Kidney (tissue), 13 donors: ENCODE measurements at regions not wholly inside any gene's neighbourhood (a gene's known extent, or its start where the extent isn't known, plus 50 kb on each side); places are given as distances from the start of the nearest gene placed in this dataset.

ENCODE experiments used
- DNase-seq, 5 donors: peaks; one replicate each; pipeline ENCODE4 v3.0.0-alpha.2; 2013 to 2020
- FAIRE-seq: peaks from 2 replicates; lab custom pipeline; 2012; peaks lifted over from hg19 to GRCh38; lab: Jason Lieb, UNC
- H3K27ac ChIP-seq, 2 donors: one replicate each; pipeline ENCODE4 v1.7.0; 2013; ENCODE audit warnings: low read depth in 2 of 2, low read length in 2 of 2, inconsistent platforms in 1 of 2
- H3K27me3 ChIP-seq: one replicate; pipeline ENCODE4 v1.7.1; 2013; ENCODE audit warnings: low read length, inconsistent platforms; ENCODE audit not compliant: control insufficient read depth, insufficient read depth
- H3K36me3 ChIP-seq, 3 donors: one replicate each; pipeline versions ENCODE4 v1.7.0 to v1.7.1; 2013; ENCODE audit warnings: low read length in 3 of 3, control low read depth in 1 of 3, inconsistent platforms in 1 of 3; ENCODE audit not compliant: insufficient read depth in 3 of 3, control insufficient read depth in 2 of 3
- H3K4me1 ChIP-seq, 3 donors: one replicate each; pipeline versions ENCODE4 v1.7.0 to v1.7.1; 2013; ENCODE audit warnings: low read length in 3 of 3, inconsistent platforms in 1 of 3, low read depth in 1 of 3; ENCODE audit not compliant: control insufficient read depth in 2 of 3, insufficient read depth in 2 of 3
- H3K4me3 ChIP-seq, 3 donors: one replicate each; pipeline versions ENCODE4 v1.7.0 to v1.8.1; 2013; ENCODE audit warnings: low read length in 3 of 3, control low read depth in 1 of 3, inconsistent platforms in 1 of 3
- H3K9ac ChIP-seq, 3 donors: one replicate each; pipeline versions ENCODE4 v1.7.0 to v1.7.1; 2013; ENCODE audit warnings: low read length in 3 of 3, control low read depth in 1 of 3, inconsistent platforms in 1 of 3
- H3K9me3 ChIP-seq, 3 donors: one replicate each; pipeline versions ENCODE4 v1.7.0 to v1.7.1; 2013; ENCODE audit warnings: low read length in 3 of 3, control low read depth in 1 of 3, inconsistent platforms in 1 of 3; ENCODE audit not compliant: control insufficient read depth in 2 of 3, insufficient read depth in 1 of 3
- CTCF ChIP-seq: IDR thresholded peaks from 3 replicates; pipeline ENCODE4 v1.5.1; 2012; ENCODE audit warnings: mild to moderate bottlenecking, moderate library complexity, borderline replicate concordance; ENCODE audit not compliant: insufficient read depth; ENCODE audit errors: extremely low read depth
- intact Hi-C: fragments of 100-400 bp; cut with DNase I; formaldehyde crosslinking; loops from one replicate; pipeline ENCODE4 v1.11.1; 2022
- donor health status: control.
- donor health status: control.
- donor health status: control.
- donor health status: control.
- donor health status: control.
- donor health status: DM: yes; HTN: yes; CAD: no.
- donor health status: Normal renal cell carcinoma (clear cell type).

DNA sequence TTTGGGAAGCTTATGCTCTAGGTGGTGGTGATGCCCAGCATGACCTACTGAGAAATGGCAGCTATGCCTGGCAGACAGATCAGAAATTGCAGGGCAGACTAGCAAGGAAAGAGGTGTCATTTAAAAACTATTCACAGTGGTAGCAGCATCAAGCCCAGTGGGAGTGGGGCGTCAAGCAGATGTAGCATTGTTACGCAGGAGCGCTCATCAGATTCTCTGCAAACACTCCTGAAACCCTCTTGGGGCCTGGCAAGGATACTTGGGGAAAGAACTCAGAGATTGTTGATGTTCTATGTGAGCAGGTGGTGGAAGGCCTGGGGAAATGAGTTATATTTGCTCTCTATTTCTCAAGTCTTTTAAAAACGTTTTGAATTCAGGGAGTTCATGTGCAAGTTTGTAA, 437.6 kb downstream of the RAPGEF2 start:
- intact Hi-C loops = no loop called here
- Histone ChIP-seq H3K27ac (no peak overlapping the region), H3K27me3 (no peaks in the 10 kb centered on the region), H3K9me3 (peaks cover 0 to 10% (median 0%) of the 10 kb centered on the region in 3 donors), H3K4me3 (no peak overlapping the region), H3K36me3 (no peaks in the 10 kb centered on the region), H3K9ac (no peak overlapping the region), H3K4me1 (no peaks in the 10 kb centered on the region)
- FAIRE-seq = no peak
- DNase-seq = no peak
- TF ChIP-seq CTCF = no peak

GRCh38 chr4:159541143-159541542, 438.3 kb downstream of the RAPGEF2 start:
- H3K4me3 ChIP-seq = no peak overlapping the region
- H3K27me3 ChIP-seq = no peaks in the 10 kb centered on the region
- FAIRE-seq (no peak), DNase-seq (no peak)
- no peaks in the 10 kb centered on the region for H3K4me1 ChIP-seq
- no peak for TF ChIP-seq CTCF
- no peak overlapping the region for H3K9ac ChIP-seq
- no peak overlapping the region for H3K27ac ChIP-seq
- H3K36me3 ChIP-seq = no peaks in the 10 kb centered on the region
- intact Hi-C loops = no loop called here
- H3K9me3 ChIP-seq = peaks cover 0 to 9% (median 0%) of the 10 kb centered on the region in 3 donors

GRCh38 chr4:159542296-159542695, 439.4 kb downstream of the RAPGEF2 start:
- Histone ChIP-seq H3K4me1 (no peaks in the 10 kb centered on the region), H3K9me3 (no peaks in the 10 kb centered on the region), H3K4me3 (no peak overlapping the region), H3K27ac (no peak overlapping the region), H3K27me3 (no peaks in the 10 kb centered on the region), H3K9ac (no peak overlapping the region), H3K36me3 (no peaks in the 10 kb centered on the region)
- DNase-seq (peak in 1 of 5 donors; percentile 37), FAIRE-seq (no peak)
- no peak for TF ChIP-seq CTCF
- intact Hi-C loops = no loop called here

- Histone ChIP-seq H3K9ac (no peak overlapping the region), H3K36me3 (no peaks in the 10 kb centered on the region), H3K27me3 (no peaks in the 10 kb centered on the region), H3K27ac (no peak overlapping the region), H3K4me1 (no peaks in the 10 kb centered on the region), H3K9me3 (no peaks in the 10 kb centered on the region), H3K4me3 (no peak overlapping the region)
- DNase-seq (no peak), FAIRE-seq (no peak)
- intact Hi-C loops = no loop called here
- TF ChIP-seq CTCF = no peak
These were observed 441.0 kb downstream of the RAPGEF2 start for GRCh38 chr4:159543831-159544230.
